Stimulated activated CD8-positive, alpha-beta memory T cell treated with anti-CD3 and anti-CD28 coated beads, Interleukin-4, amount 100 ng/mL, for 24 hours (primary cell): ENCODE measurements at regions not wholly inside any gene's neighbourhood (a gene's known extent, or its start where the extent isn't known, plus 50 kb on each side); places are given as distances from the start of the nearest gene placed in this dataset.
"Not testable (repeated sequence)": the region's sequence is repeated elsewhere in the genome, so short reads cannot be mapped to it uniquely, and the experiment has no call there.

ENCODE experiments used
- DNase-seq: peaks from one replicate; pipeline ENCODE4 v3.0.0-alpha.2; 2020; ENCODE audit warnings: low read depth

GRCh38 chr6:112401083-112401482 is 54.0 kb downstream of the RFPL4B start:
- DNase-seq, result no peak

GRCh38 chr6:112407101-112407590 is 60.0 kb downstream of the RFPL4B start:
- DNase-seq, result no peak

- no peak for DNase-seq
Observed at GRCh38 chr6:112408522-112408921, 61.4 kb downstream of the RFPL4B start.

GRCh38 chr6:112409311-112409710 is 62.2 kb downstream of the RFPL4B start:
- DNase-seq, result no peak

GRCh38 chr6:112413780-112414179 is 66.7 kb downstream of the RFPL4B start:
- no peak for DNase-seq

GRCh38 chr6:112415366-112415765 is 68.2 kb downstream of the RFPL4B start:
- DNase-seq, result no peak

GRCh38 chr6:112416866-112417265 is 69.7 kb downstream of the RFPL4B start:
- DNase-seq, result no peak

GRCh38 chr6:112427011-112427410 is 79.9 kb downstream of the RFPL4B start:
- DNase-seq, result not testable (repeated sequence)

GRCh38 chr6:112427499-112427898 is 80.4 kb downstream of the RFPL4B start:
- DNase-seq, result no peak

- no peak for DNase-seq
Observed at GRCh38 chr6:112428477-112428876, 81.3 kb downstream of the RFPL4B start.

GRCh38 chr6:112429226-112429625 is 82.1 kb downstream of the RFPL4B start:
- DNase-seq, result no peak

- DNase-seq, result no peak
Observed at GRCh38 chr6:112431803-112432202, 84.7 kb downstream of the RFPL4B start.

GRCh38 chr6:112432853-112433252 is 85.7 kb downstream of the RFPL4B start:
- no peak for DNase-seq

GRCh38 chr6:112433457-112433856 is 86.3 kb downstream of the RFPL4B start:
- no peak for DNase-seq

- no peak for DNase-seq
Observed at GRCh38 chr6:112434896-112435435, 87.8 kb downstream of the RFPL4B start.

GRCh38 chr6:112437058-112437457 is 89.9 kb downstream of the RFPL4B start:
- DNase-seq, result no peak

GRCh38 chr6:112439010-112439409 is 91.9 kb downstream of the RFPL4B start:
- no peak for DNase-seq

GRCh38 chr6:112439432-112439831 is 92.3 kb downstream of the RFPL4B start:
- no peak for DNase-seq

GRCh38 chr6:112441607-112442006 is 94.5 kb downstream of the RFPL4B start:
- no peak for DNase-seq

- no peak for DNase-seq
Observed at GRCh38 chr6:112443179-112444065, 96.3 kb downstream of the RFPL4B start.

- DNase-seq, result not testable (repeated sequence)
Observed at GRCh38 chr6:112448786-112449185, 101.7 kb downstream of the RFPL4B start.

- no peak for DNase-seq
Observed at GRCh38 chr6:112450663-112451062, 103.5 kb downstream of the RFPL4B start.

GRCh38 chr6:112457886-112458285 is 110.8 kb downstream of the RFPL4B start:
- DNase-seq, result no peak
